ENCODE measurements at regions not wholly inside any gene's neighbourhood (a gene's known extent, or its start where the extent isn't known, plus 50 kb on each side); places are given as distances from the start of the nearest gene placed in this dataset.

DNA sequence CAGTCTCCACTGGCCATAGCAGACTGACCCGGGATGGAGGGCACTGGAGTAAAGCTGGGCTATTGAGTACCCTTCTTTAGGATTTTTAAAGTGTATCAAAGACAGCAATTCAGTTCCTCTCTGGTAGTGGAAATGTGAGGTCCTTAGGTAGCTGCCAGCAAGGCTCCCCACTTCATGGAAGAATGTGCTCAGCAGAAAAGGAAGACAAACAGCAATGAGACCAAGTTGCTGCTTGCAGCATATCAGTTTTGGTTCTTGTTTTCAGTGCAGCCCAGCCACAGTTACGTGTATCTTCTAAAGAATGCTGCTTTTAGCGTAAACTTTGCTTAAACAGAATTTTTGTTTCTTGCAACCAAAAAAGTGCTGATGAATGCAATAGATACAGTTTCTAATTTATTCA is 374.0 kb upstream of the CBLB start:
- TF ChIP-seq, protein P1, sequence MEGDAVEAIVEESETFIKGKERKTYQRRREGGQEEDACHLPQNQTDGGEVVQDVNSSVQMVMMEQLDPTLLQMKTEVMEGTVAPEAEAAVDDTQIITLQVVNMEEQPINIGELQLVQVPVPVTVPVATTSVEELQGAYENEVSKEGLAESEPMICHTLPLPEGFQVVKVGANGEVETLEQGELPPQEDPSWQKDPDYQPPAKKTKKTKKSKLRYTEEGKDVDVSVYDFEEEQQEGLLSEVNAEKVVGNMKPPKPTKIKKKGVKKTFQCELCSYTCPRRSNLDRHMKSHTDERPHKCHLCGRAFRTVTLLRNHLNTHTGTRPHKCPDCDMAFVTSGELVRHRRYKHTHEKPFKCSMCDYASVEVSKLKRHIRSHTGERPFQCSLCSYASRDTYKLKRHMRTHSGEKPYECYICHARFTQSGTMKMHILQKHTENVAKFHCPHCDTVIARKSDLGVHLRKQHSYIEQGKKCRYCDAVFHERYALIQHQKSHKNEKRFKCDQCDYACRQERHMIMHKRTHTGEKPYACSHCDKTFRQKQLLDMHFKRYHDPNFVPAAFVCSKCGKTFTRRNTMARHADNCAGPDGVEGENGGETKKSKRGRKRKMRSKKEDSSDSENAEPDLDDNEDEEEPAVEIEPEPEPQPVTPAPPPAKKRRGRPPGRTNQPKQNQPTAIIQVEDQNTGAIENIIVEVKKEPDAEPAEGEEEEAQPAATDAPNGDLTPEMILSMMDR (IDR thresholded peaks at IDR 0.05; ENCODE audit: low read length), result no peak
- TF ChIP-seq EZH2 (IDR thresholded peaks at IDR 0.05; ENCODE audit: borderline replicate concordance, low read length), result no peak

Measured in OCI-LY1 (cell line).